Right atrium auricular region (tissue), 2 donors: ENCODE measurements at regions not wholly inside any gene's neighbourhood (a gene's known extent, or its start where the extent isn't known, plus 50 kb on each side); places are given as distances from the start of the nearest gene placed in this dataset.

Experiments
- DNase-seq: peaks from one replicate; pipeline ENCODE4 v3.0.0-alpha.2; 2019; ENCODE audit warnings: low spot score
- H3K27ac ChIP-seq, 2 donors: fragments of 200-600 bp; sonication (generic); 1 replicate in 1 of 2; 2 replicates in 1 of 2; pipeline ENCODE4 v1.5.1; 2016 to 2019
- H3K27me3 ChIP-seq, 2 donors: fragments of 200-600 bp; sonication (generic); one replicate each; pipeline versions ENCODE4 v1.5.1 to v1.6.0; 2017 to 2019
- H3K36me3 ChIP-seq: fragments of 200-600 bp; sonication (generic); one replicate; pipeline ENCODE4 v1.5.1; 2016
- H3K4me1 ChIP-seq, 2 donors: fragments of 200-600 bp; sonication (generic); one replicate each; pipeline versions ENCODE4 v1.5.1 to v1.6.0; 2017 to 2019
- H3K4me3 ChIP-seq, 2 donors: fragments of 200-600 bp; sonication (generic); 1 replicate in 1 of 2; 2 replicates in 1 of 2; pipeline ENCODE4 v1.5.1; 2017 to 2019; ENCODE audit warnings: mild to moderate bottlenecking in 1 of 2, moderate library complexity in 1 of 2
- H3K9me3 ChIP-seq, 2 donors: fragments of 200-600 bp; sonication (generic); one replicate each; pipeline ENCODE4 v1.5.1; 2019
- TF ChIP-seq, protein P1 (sequence below), 2 donors: fragments of 200-600 bp; sonication (generic); IDR thresholded peaks; one replicate each; pipeline ENCODE4 v1.5.1; 2019; ENCODE audit warnings: antibody characterized with exemption in 2 of 2

DNA sequence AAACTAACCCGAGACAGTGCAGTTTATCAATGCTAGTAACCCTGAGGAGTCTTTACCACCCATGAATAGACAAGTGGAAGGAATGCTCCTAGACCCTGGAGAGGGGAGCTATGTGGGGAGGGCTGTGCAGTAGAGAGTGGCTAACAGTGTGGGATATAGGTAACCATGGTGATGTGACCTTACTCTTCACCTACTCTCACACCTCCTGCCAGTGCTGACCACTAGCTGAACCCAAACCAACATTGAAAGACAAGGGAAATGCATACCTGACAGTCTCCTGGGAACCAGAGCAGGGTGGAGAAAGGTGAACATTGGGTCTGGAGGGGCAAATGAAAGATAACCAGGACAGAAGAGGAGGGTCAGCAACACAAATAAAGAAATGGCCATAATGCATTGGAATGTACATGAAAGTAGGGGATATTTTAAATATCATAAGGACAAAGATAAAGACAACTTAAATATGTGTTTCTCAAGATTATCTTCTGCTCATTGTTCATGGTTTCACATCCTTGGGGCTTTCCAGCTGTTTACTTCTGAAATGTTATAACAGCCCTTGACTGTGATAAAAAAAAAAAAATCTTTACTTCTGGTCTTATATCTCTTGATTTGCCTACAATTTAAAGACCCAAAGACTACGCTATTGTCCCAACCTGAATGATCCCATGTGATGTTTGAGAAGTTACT lies 983.3 kb upstream of the TENM4 start:
- Histone ChIP-seq H3K36me3 (no peaks in the 10 kb centered on the region), H3K27me3 (no peaks in the 10 kb centered on the region), H3K9me3 (no peaks in the 10 kb centered on the region), H3K4me1 (no peaks in the 10 kb centered on the region), H3K27ac (no peak overlapping the region), H3K4me3 (no peak overlapping the region)
- DNase-seq, result no peak
- TF ChIP-seq, protein P1, sequence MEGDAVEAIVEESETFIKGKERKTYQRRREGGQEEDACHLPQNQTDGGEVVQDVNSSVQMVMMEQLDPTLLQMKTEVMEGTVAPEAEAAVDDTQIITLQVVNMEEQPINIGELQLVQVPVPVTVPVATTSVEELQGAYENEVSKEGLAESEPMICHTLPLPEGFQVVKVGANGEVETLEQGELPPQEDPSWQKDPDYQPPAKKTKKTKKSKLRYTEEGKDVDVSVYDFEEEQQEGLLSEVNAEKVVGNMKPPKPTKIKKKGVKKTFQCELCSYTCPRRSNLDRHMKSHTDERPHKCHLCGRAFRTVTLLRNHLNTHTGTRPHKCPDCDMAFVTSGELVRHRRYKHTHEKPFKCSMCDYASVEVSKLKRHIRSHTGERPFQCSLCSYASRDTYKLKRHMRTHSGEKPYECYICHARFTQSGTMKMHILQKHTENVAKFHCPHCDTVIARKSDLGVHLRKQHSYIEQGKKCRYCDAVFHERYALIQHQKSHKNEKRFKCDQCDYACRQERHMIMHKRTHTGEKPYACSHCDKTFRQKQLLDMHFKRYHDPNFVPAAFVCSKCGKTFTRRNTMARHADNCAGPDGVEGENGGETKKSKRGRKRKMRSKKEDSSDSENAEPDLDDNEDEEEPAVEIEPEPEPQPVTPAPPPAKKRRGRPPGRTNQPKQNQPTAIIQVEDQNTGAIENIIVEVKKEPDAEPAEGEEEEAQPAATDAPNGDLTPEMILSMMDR (IDR thresholded peaks at IDR 0.05), result no peak

DNA sequence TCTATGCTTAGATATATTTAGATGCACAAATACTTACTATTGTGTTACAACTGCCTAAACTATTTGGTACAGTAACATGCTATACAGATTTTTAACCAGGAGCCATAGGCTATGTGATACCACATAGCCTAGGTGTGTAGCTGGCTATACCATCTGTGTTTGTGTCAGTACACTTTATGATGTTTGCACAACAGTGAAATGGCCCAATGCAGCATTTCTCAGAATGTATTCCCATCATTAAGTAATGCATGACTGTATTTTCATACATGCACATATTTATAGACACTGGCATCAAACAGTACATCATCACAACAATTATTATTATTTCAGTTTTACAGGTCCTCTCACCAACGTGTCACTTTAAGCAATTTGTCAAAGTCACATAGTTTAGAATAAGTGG lies 979.5 kb upstream of the TENM4 start:
- Histone ChIP-seq H3K27me3 (no peaks in the 10 kb centered on the region), H3K4me3 (no peak overlapping the region), H3K9me3 (no peaks in the 10 kb centered on the region), H3K4me1 (no peaks in the 10 kb centered on the region), H3K36me3 (no peaks in the 10 kb centered on the region), H3K27ac (no peak overlapping the region)
- TF ChIP-seq, protein P1 (IDR thresholded peaks at IDR 0.05), result no peak
- no peak for DNase-seq

DNA sequence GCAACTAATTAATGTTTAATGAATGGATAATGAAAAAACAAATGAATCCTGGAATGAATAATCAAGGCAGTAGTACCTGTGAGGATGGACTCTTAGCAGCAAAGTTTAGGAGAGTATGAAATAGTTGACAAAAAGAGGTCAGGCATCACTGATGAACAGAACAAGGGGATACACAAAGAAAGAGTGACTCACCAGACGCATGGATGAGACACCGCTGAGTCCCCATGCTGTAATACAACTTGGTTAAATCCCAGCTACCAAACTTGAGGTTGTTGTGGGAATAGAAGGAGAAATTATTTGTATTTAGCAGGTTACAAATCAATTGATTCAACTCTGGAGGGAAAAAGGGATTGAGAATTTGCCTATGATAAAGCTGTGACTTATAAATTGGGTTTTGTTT lies 976.9 kb upstream of the TENM4 start:
- Histone ChIP-seq H3K36me3 (no peaks in the 10 kb centered on the region), H3K27ac (no peak overlapping the region), H3K4me1 (no peaks in the 10 kb centered on the region), H3K9me3 (no peaks in the 10 kb centered on the region), H3K4me3 (no peak overlapping the region), H3K27me3 (no peaks in the 10 kb centered on the region)
- TF ChIP-seq, protein P1 (IDR thresholded peaks at IDR 0.05), result no peak
- no peak for DNase-seq

DNA sequence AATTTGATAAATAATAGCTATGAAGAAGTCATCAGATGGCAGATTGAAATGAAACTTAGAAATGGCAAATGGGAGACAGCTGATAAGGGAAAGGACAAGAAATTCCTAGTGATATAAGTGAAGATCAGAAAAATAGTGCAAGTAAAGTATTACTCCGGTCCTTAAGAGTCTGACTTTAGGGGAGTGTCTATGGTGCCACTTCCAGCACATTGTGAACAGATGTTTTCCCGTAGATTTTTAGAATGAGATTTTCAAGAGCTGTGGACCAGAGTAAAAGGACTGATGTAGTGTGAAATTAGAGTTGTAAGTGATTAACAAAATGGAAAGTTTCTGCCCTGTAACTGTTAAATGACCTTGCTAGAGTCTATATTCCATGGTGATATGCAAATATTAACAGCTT lies 974.8 kb upstream of the TENM4 start:
- H3K36me3 ChIP-seq, result no peaks in the 10 kb centered on the region
- DNase-seq, result no peak
- H3K27ac ChIP-seq, result no peak overlapping the region
- H3K9me3 ChIP-seq, result peaks cover 0 to 9% of the 10 kb centered on the region in 2 donors
- no peaks in the 10 kb centered on the region for H3K27me3 ChIP-seq
- no peaks in the 10 kb centered on the region for H3K4me1 ChIP-seq
- H3K4me3 ChIP-seq, result no peak overlapping the region
- TF ChIP-seq, protein P1 (IDR thresholded peaks at IDR 0.05), result no peak

DNA sequence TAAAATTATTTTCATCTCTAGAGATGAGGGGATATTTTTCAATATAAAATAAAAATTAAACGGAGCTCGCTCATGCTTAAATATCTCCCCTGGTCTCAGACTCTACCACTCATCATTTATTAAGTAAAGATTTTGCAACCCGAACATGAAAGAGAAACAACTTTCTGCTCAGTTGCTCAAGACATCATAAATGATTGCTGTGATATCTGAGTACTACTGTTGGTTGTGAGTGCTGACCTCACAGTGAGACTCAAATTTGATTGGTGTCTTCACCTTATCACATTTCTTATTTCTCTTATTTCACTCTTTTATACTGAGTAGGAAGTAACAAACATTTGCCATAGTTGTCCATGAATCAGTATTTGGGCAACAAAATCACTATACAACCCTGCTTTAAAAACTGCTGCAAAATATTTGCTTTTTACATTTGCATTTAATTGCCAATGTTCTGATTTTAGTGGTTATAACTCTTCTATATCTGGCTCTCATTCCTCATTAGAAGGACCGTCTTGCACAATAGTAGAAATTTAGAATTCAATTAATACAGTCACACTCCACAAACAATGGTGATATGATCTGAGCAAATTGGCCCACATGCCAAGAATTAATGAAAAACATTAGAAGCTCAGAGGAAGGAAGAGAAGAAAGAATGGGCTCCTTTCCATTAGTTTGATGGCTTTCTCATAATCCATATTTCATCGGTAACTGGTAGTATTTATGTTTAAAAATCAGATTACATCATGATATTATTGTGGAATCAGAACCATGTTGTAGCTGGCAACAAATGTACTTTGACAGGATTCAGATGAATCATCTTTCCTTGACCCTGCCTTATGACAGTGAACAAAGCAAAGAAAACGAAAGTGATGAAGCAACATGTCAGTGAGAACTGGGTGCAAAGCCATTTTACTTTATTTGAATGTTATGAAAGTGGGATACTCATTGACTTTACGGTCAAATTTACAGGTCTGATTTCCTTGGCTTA lies 973.6 kb upstream of the TENM4 start:
- Histone ChIP-seq H3K27ac (no peak overlapping the region), H3K27me3 (no peaks in the 10 kb centered on the region), H3K4me3 (no peak overlapping the region), H3K4me1 (no peaks in the 10 kb centered on the region), H3K9me3 (peaks cover 0 to 16% of the 10 kb centered on the region in 2 donors), H3K36me3 (no peaks in the 10 kb centered on the region)
- DNase-seq, result no peak
- TF ChIP-seq, protein P1 (IDR thresholded peaks at IDR 0.05), result no peak
